T-helper 22 cell (primary cell): ENCODE measurements at regions not wholly inside any gene's neighbourhood (a gene's known extent, or its start where the extent isn't known, plus 50 kb on each side); places are given as distances from the start of the nearest gene placed in this dataset.
"Not testable (repeated sequence)": the region's sequence is repeated elsewhere in the genome, so short reads cannot be mapped to it uniquely, and the experiment has no call there.

Experiments used
- DNase-seq: peaks from one replicate; pipeline ENCODE4 v3.0.0-alpha.2; 2020; ENCODE audit warnings: low read depth

- no peak for DNase-seq
Observed at GRCh38 chr19:28468701-28469459, 744.1 kb downstream of the UQCRFS1 start.

- no peak for DNase-seq
Observed at GRCh38 chr19:28466107-28467045, 746.6 kb downstream of the UQCRFS1 start.

- DNase-seq = no peak
Observed at GRCh38 chr19:28465371-28466086, 747.4 kb downstream of the UQCRFS1 start.

- DNase-seq = no peak
Observed at GRCh38 chr19:28463493-28464053, 749.4 kb downstream of the UQCRFS1 start.

GRCh38 chr19:28457620-28458019, 755.3 kb downstream of the UQCRFS1 start:
- no peak for DNase-seq

GRCh38 chr19:28456708-28457320, 756.1 kb downstream of the UQCRFS1 start:
- no peak for DNase-seq

GRCh38 chr19:28456252-28456651, 756.7 kb downstream of the UQCRFS1 start:
- no peak for DNase-seq

GRCh38 chr19:28454083-28454482, 758.9 kb downstream of the UQCRFS1 start:
- no peak for DNase-seq

- no peak for DNase-seq
Observed at GRCh38 chr19:28453420-28453819, 759.5 kb downstream of the UQCRFS1 start.

GRCh38 chr19:28449803-28450202, 763.1 kb downstream of the UQCRFS1 start:
- no peak for DNase-seq

GRCh38 chr19:28446511-28446910, 766.4 kb downstream of the UQCRFS1 start:
- DNase-seq = no peak

- no peak for DNase-seq
Observed at GRCh38 chr19:28445826-28446225, 767.1 kb downstream of the UQCRFS1 start.

- no peak for DNase-seq
Observed at GRCh38 chr19:28444362-28444761, 768.6 kb downstream of the UQCRFS1 start.

GRCh38 chr19:28443361-28443760, 769.6 kb downstream of the UQCRFS1 start:
- no peak for DNase-seq

- no peak for DNase-seq
Observed at GRCh38 chr19:28437390-28438346, 775.3 kb downstream of the UQCRFS1 start.

GRCh38 chr19:28436320-28436719, 776.6 kb downstream of the UQCRFS1 start:
- DNase-seq = no peak

GRCh38 chr19:28435551-28436271, 777.2 kb downstream of the UQCRFS1 start:
- no peak for DNase-seq

- not testable (repeated sequence) for DNase-seq
Observed at GRCh38 chr19:28434794-28435193, 778.2 kb downstream of the UQCRFS1 start.

- not testable (repeated sequence) for DNase-seq
Observed at GRCh38 chr19:28434365-28434764, 778.6 kb downstream of the UQCRFS1 start.

- DNase-seq = not testable (repeated sequence)
Observed at GRCh38 chr19:28433166-28433565, 779.8 kb downstream of the UQCRFS1 start.
